MG63 (cell line): ENCODE measurements at regions not wholly inside any gene's neighbourhood (a gene's known extent, or its start where the extent isn't known, plus 50 kb on each side); places are given as distances from the start of the nearest gene placed in this dataset.

ENCODE experiments used
- DNase-seq: peaks from one replicate; pipeline ENCODE4 v3.0.0-alpha.2; 2020
- H3K27me3 ChIP-seq: fragments of 250-450 bp; sonication (Bioruptor Pico); 2 replicates; pipeline ENCODE4 v1.5.1; 2020; ENCODE audit warnings: mild to moderate bottlenecking, moderate library complexity
- H3K36me3 ChIP-seq: fragments of 250-450 bp; sonication (Bioruptor Pico); 2 replicates; pipeline ENCODE4 v1.5.1; 2020; ENCODE audit warnings: mild to moderate bottlenecking, moderate library complexity
- H3K4me3 ChIP-seq: fragments of 250-450 bp; sonication (Bioruptor Pico); 2 replicates; pipeline ENCODE4 v1.5.1; 2020; ENCODE audit warnings: mild to moderate bottlenecking, moderate library complexity
- H3K9me3 ChIP-seq: fragments of 250-450 bp; sonication (Bioruptor Pico); 2 replicates; pipeline ENCODE4 v1.5.1; 2020; ENCODE audit warnings: mild to moderate bottlenecking, moderate library complexity

- Histone ChIP-seq H3K36me3 (no peaks in the 10 kb centered on the region), H3K9me3 (peaks cover 5% of the 10 kb centered on the region), H3K27me3 (no peaks in the 10 kb centered on the region), H3K4me3 (no peak overlapping the region)
- no peak for DNase-seq
Measured at GRCh38 chr2:66753660-66754059, 318.7 kb downstream of the MEIS1 start.

DNA sequence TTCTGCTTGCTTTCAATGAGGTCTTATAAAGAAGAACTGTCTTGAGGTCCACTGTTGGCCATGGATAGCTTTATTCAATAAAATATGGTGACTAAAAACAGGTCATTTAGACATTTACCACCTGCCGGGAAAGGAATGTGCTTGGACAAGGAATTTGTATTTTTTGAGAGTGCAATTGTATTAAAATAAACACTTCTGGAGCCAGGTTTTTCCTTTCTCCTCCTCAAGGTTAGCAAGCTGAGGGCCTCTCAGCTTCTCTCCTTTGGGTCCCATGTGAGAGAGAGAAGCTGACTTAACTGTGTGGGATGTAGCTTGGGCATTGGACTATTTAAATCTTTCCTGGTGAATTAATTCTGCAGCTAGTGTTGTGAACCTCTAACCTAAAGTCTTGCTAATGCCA is 321.0 kb downstream of the MEIS1 start:
- Histone ChIP-seq H3K27me3 (no peaks in the 10 kb centered on the region), H3K4me3 (no peak overlapping the region), H3K9me3 (peaks cover 5% of the 10 kb centered on the region), H3K36me3 (no peaks in the 10 kb centered on the region)
- DNase-seq, result no peak

- H3K9me3 ChIP-seq, result peaks cover 5% of the 10 kb centered on the region
- no peak overlapping the region for H3K4me3 ChIP-seq
- no peak for DNase-seq
- H3K36me3 ChIP-seq, result no peaks in the 10 kb centered on the region
- H3K27me3 ChIP-seq, result no peaks in the 10 kb centered on the region
Measured at GRCh38 chr2:66761826-66762225, 326.9 kb downstream of the MEIS1 start.

GRCh38 chr2:66762761-66763160 is 327.8 kb downstream of the MEIS1 start:
- no peak for DNase-seq
- Histone ChIP-seq H3K27me3 (no peaks in the 10 kb centered on the region), H3K9me3 (no peaks in the 10 kb centered on the region), H3K36me3 (no peaks in the 10 kb centered on the region), H3K4me3 (no peak overlapping the region)

DNA sequence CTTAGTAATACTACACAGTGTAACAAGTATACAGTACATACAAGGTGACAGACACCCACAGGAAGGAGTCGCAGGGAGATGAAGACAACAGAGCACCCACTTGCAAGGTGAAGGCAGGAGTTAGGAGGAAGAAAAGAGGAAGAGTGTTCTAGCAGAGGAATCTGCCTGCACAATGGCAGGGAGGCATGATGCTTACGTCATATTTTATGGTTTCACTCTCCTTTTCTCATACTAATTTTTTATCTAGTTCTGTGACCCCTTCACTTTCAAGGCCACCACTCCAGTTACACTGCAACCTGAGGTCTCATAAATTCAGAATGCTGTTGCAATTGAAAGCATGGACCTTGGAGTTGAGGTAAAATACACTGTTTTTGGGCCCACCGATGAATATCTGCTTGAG is 331.7 kb downstream of the MEIS1 start:
- Histone ChIP-seq H3K4me3 (no peak overlapping the region), H3K27me3 (no peaks in the 10 kb centered on the region), H3K36me3 (no peaks in the 10 kb centered on the region), H3K9me3 (no peaks in the 10 kb centered on the region)
- DNase-seq, result no peak

DNA sequence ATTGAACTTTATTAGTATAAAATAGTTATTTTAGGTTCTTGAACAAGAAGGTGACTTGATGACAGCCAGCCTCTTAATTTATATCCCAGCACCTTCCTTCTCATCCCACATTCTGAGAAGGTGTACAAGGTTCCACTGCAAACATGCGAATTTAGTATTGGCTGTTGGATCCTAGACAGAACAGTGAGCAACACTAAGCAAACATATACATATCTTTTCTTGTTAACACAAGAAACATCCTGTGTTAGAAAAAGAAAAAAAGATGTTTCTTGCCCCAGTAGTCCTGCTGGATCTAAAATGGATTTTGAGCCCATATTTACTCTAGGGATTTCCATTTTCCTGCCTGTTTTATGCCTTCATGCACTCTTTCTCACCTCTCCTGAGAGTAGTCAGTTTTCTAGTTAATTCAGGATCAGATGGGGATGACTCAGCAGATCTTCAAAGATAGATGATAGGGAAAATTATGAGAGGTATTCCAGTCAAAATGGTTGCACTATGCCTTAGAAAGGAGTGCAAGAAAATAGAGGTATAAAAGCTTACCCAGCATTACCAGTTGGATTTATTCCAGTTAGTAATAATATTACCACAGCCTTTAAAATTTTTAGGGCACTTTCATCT is 336.5 kb downstream of the MEIS1 start:
- Histone ChIP-seq H3K4me3 (no peak overlapping the region), H3K27me3 (no peaks in the 10 kb centered on the region), H3K9me3 (no peaks in the 10 kb centered on the region), H3K36me3 (no peaks in the 10 kb centered on the region)
- DNase-seq, result no peak

GRCh38 chr2:66772618-66773017 is 337.7 kb downstream of the MEIS1 start:
- no peaks in the 10 kb centered on the region for H3K36me3 ChIP-seq
- no peaks in the 10 kb centered on the region for H3K27me3 ChIP-seq
- no peaks in the 10 kb centered on the region for H3K9me3 ChIP-seq
- DNase-seq, result no peak
- H3K4me3 ChIP-seq, result no peak overlapping the region

DNA sequence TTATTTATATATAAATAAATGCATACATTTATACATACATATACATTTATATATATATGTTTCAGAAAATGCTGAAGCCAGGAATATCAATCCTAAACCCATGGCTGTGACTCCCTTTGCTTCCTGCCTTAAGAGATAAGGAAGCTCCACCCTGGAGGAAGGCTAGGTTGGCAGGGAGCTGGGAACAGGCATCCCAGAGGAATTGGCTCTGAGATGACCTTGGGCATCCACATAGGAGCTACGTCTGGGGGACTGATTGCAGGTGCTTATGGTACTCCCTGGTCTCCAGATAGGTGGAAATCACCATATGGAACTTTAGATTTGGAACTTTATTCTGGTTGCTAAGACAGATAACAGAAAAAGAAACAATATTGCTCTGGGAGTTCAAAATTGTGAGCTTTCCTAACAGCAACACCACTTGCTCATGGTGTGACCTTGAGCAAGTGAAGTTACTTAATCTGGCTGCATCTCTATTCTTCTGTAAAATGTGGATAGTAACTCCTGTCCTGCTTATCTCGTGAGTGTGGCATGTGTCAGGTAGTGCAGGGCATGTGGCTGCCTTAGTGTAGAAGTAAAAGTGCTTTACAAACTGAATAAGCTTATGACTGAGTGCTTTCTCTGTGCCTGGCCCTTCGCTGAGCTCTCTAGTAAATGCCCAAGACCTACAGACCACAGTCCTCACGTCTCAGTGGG is 341.0 kb downstream of the MEIS1 start:
- no peak overlapping the region for H3K4me3 ChIP-seq
- H3K9me3 ChIP-seq, result no peaks in the 10 kb centered on the region

GRCh38 chr2:66781804-66782203 is 346.9 kb downstream of the MEIS1 start:
- no peaks in the 10 kb centered on the region for H3K27me3 ChIP-seq
- H3K4me3 ChIP-seq, result no peak overlapping the region
- H3K36me3 ChIP-seq, result no peaks in the 10 kb centered on the region
- H3K9me3 ChIP-seq, result no peaks in the 10 kb centered on the region
- DNase-seq, result no peak

More for the DNA sequence above, 341.0 kb downstream of the MEIS1 start:
- no peak for DNase-seq
- Histone ChIP-seq H3K36me3 (no peaks in the 10 kb centered on the region), H3K27me3 (no peaks in the 10 kb centered on the region)

- H3K36me3 ChIP-seq, result no peaks in the 10 kb centered on the region
- no peak for DNase-seq
Measured at GRCh38 chr2:66782780-66783361, 347.9 kb downstream of the MEIS1 start.

DNA sequence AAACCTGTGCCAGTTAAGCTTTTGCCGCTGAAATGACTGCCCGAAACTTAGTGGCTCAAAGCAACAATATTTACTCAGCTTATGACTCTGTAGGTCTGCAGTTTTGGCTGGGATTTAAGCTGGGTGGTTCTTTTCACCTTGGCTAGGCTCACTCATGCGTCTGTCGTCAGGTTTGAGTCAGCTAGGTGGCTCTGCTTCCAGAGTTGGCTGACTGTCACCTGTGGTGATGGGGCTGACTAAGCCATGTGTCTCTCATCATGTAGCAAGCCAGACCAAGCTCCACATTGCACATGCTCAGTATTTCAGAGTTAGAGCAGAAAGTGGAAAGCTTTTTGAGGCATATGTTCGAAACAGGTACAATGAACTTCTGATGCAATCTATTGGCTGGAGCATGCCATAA is 354.8 kb downstream of the MEIS1 start:
- H3K4me3 ChIP-seq, result no peak overlapping the region
- peak; percentile 83 for DNase-seq
- no peaks in the 10 kb centered on the region for H3K27me3 ChIP-seq
- H3K36me3 ChIP-seq, result no peaks in the 10 kb centered on the region
- peaks cover 9% of the 10 kb centered on the region for H3K9me3 ChIP-seq

More at GRCh38 chr2:66782780-66783361, 347.9 kb downstream of the MEIS1 start:
- no peak overlapping the region for H3K4me3 ChIP-seq
- no peaks in the 10 kb centered on the region for H3K27me3 ChIP-seq
- no peaks in the 10 kb centered on the region for H3K9me3 ChIP-seq

DNA sequence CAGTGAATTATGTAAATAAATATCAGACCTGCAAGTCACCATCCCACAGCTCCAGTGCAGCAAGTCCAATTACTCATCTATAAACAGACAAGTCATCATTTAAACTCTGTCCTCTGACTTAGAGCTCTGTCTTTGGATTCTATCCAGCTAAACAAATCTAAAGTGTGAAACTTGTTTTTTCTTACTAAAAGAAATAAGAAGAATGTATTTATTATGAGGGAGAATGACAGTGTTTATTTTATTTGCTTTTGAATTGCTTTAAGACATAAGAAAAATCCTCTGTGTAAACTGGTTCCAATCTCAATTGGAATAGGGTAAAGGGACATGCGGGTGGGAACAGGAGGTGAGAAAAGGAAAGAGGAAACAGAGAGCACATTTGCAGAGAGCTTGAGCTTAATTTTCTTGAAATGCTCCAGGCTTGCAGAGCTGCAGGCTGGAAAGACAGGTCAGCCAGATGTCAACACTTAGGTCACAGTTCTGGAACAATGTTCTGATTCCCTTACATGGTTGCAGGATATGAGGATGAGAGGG is 355.8 kb downstream of the MEIS1 start:
- no peaks in the 10 kb centered on the region for H3K27me3 ChIP-seq
- H3K36me3 ChIP-seq, result no peaks in the 10 kb centered on the region
- H3K4me3 ChIP-seq, result no peak overlapping the region
- peaks cover 9% of the 10 kb centered on the region for H3K9me3 ChIP-seq
- DNase-seq, result peak; percentile 57

DNA sequence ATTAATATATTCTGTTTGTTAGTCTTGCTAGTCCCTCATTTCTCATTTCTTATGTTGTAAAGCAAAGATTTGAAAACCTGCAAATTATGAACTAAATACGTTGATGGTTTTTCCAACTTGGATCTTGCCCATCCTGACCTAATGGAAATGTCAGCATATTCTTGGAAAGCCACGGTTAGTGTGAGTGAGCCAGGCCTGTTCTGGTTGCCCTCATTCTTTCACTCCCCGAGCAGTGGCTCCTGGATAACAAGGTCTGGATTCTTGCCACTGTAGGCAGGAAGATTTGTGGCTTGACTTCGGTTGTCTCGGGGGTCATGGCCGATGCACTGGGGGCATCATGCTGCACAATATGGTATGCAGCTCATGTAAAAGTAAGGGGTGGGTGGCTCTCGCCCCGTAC is 359.1 kb downstream of the MEIS1 start:
- H3K27me3 ChIP-seq, result no peaks in the 10 kb centered on the region
- H3K4me3 ChIP-seq, result no peak overlapping the region
- no peak for DNase-seq
- no peaks in the 10 kb centered on the region for H3K36me3 ChIP-seq
- peaks cover 9% of the 10 kb centered on the region for H3K9me3 ChIP-seq

DNA sequence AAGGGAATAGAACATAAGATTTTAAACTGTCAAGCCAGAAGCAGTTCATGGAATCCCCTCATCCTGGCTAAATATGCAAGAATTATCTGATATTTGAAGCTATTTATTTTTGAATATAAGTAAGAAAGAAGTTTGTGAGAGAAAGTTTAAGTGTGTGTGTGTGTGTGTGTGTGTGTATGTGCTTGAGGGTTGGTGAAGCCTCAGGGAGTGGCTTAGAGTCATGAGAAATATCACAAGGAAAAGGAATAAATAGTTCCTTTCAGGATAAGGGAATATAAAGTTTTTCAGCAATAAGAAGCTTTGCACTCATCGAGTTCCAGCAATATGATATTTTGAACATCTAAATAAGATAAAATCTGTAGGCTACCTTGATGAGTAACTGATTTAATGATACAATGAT is 359.6 kb downstream of the MEIS1 start:
- H3K4me3 ChIP-seq, result no peak overlapping the region
- DNase-seq, result no peak

DNA sequence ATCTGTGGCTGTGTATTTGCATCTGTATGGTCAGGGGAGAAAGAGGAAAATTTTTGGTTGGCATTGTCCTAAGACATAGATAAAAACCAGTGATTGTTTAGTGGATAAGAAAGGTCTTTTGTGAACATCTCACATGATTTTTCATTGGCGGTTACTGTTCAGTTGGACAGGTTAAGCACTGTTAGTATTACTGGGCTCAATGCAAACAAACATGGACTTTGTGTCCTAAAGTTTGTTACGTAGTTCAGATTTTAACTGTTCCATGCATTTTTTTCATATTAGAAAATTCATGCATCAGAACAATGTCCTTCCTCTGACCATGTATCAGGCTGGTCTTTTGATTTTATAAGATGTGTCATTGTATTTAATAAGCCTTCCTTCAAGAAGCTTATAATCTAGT is 368.0 kb downstream of the MEIS1 start:
- Histone ChIP-seq H3K27me3 (no peaks in the 10 kb centered on the region), H3K36me3 (no peaks in the 10 kb centered on the region), H3K9me3 (no peaks in the 10 kb centered on the region), H3K4me3 (no peak overlapping the region)
- DNase-seq, result no peak

More for the DNA sequence above, 359.6 kb downstream of the MEIS1 start:
- H3K9me3 ChIP-seq, result peaks cover 9% of the 10 kb centered on the region
- no peaks in the 10 kb centered on the region for H3K36me3 ChIP-seq
- H3K27me3 ChIP-seq, result no peaks in the 10 kb centered on the region

DNA sequence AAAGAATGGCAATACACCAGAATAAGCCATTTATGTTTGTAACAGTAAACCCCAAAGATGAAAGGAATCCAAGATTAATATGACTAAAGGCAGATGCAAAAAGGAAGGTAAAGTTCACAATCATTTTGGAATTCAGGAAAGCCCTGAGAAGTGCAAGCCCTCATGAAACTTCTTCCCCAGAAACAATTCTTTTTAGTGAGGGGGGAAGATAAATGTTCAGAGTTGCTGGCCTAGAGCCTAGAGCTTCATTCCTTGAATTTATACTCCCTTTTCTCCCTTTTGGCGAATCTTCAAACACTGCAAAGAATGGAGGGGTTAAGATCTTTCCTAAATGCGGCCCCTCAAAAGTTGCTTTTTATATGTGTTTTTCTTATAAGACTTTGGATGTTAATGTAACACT is 368.8 kb downstream of the MEIS1 start:
- H3K27me3 ChIP-seq, result no peaks in the 10 kb centered on the region
- H3K4me3 ChIP-seq, result no peak overlapping the region
- no peaks in the 10 kb centered on the region for H3K9me3 ChIP-seq
- no peaks in the 10 kb centered on the region for H3K36me3 ChIP-seq
- no peak for DNase-seq

- Histone ChIP-seq H3K27me3 (no peaks in the 10 kb centered on the region), H3K36me3 (no peaks in the 10 kb centered on the region), H3K9me3 (no peaks in the 10 kb centered on the region), H3K4me3 (no peak overlapping the region)
- DNase-seq, result no peak
Measured at GRCh38 chr2:66805016-66805865, 370.3 kb downstream of the MEIS1 start.
